Astrocyte (in vitro differentiated cells and primary cell): ENCODE measurements at regions not wholly inside any gene's neighbourhood (a gene's known extent, or its start where the extent isn't known, plus 50 kb on each side); places are given as distances from the start of the nearest gene placed in this dataset.

Experiments
- DNase-seq: peaks from one replicate; pipeline ENCODE4 v3.0.0-alpha.2; 2010; ENCODE audit warnings: low read depth
- FAIRE-seq: peaks from 2 replicates; lab custom pipeline; 2011; peaks lifted over from hg19 to GRCh38; lab: Jason Lieb, UNC
- H2AFZ ChIP-seq: 2 replicates; pipeline ENCODE4 v1.6.0; 2012; ENCODE audit warnings: low read depth, low read length, inconsistent platforms
- H3K27ac ChIP-seq: 2 replicates; pipeline ENCODE4 v1.5.1; 2011; ENCODE audit warnings: low read depth, low read length, inconsistent platforms
- H3K27me3 ChIP-seq: 2 replicates; pipeline ENCODE4 v1.6.0; 2011; ENCODE audit warnings: low read length, inconsistent platforms; ENCODE audit not compliant: insufficient read depth
- H3K36me3 ChIP-seq: 2 replicates; pipeline ENCODE4 v1.5.1; 2011; ENCODE audit warnings: low read length, inconsistent platforms; ENCODE audit not compliant: insufficient read depth
- H3K4me1 ChIP-seq: 2 replicates; pipeline ENCODE4 v1.5.1; 2011; ENCODE audit warnings: low read length, inconsistent platforms; ENCODE audit not compliant: insufficient read depth
- H3K4me2 ChIP-seq: 2 replicates; pipeline ENCODE4 v1.6.0; 2012; ENCODE audit warnings: low read length, inconsistent platforms
- H3K4me3 ChIP-seq: 2 replicates; pipeline ENCODE4 v1.5.1; 2011; ENCODE audit warnings: low read depth, mild to moderate bottlenecking, low read length, inconsistent platforms; ENCODE audit not compliant: insufficient read depth
- H3K79me2 ChIP-seq: 2 replicates; pipeline ENCODE4 v1.6.0; 2012; ENCODE audit warnings: mild to moderate bottlenecking, low read length, inconsistent platforms; ENCODE audit not compliant: insufficient read depth
- H3K9ac ChIP-seq: 2 replicates; pipeline ENCODE4 v1.6.0; 2012; ENCODE audit warnings: mild to moderate bottlenecking, low read length, inconsistent platforms
- H3K9me3 ChIP-seq: 2 replicates; pipeline ENCODE4 v1.5.1; 2012; ENCODE audit warnings: low read depth, mild to moderate bottlenecking, low read length, inconsistent platforms; ENCODE audit not compliant: insufficient read depth
- H4K20me1 ChIP-seq: 2 replicates; pipeline ENCODE4 v1.6.0; 2012; ENCODE audit warnings: low read length, inconsistent platforms; ENCODE audit not compliant: insufficient read depth
- H3K27ac Mint-ChIP-seq: one replicate; pipeline ENCODE4 v1.8.0; 2021; ENCODE audit warnings: mild to moderate bottlenecking, mixed read lengths; ENCODE audit not compliant: unreplicated experiment
- H3K27me3 Mint-ChIP-seq: one replicate; pipeline ENCODE4 v1.8.0; 2021; ENCODE audit warnings: low read depth, mixed read lengths; ENCODE audit not compliant: unreplicated experiment
- H3K36me3 Mint-ChIP-seq: one replicate; pipeline ENCODE4 v1.8.0; 2021; ENCODE audit warnings: low read depth, mixed read lengths; ENCODE audit not compliant: unreplicated experiment
- H3K4me1 Mint-ChIP-seq: one replicate; pipeline ENCODE4 v1.8.0; 2021; ENCODE audit warnings: low read depth, mixed read lengths; ENCODE audit not compliant: unreplicated experiment
- H3K4me3 Mint-ChIP-seq: one replicate; pipeline ENCODE4 v1.8.0; 2021; ENCODE audit warnings: mild to moderate bottlenecking, moderate library complexity, mixed read lengths; ENCODE audit not compliant: unreplicated experiment
- H3K9me3 Mint-ChIP-seq: one replicate; pipeline ENCODE4 v1.8.0; 2021; ENCODE audit warnings: mild to moderate bottlenecking, mixed read lengths; ENCODE audit not compliant: unreplicated experiment
- EZH2 ChIP-seq: IDR thresholded peaks from 2 replicates; pipeline ENCODE4 v1.6.1; 2012; ENCODE audit warnings: mild to moderate bottlenecking, low read length, inconsistent platforms; ENCODE audit not compliant: insufficient read depth
- TF ChIP-seq, protein P1 (sequence below): IDR thresholded peaks from 2 replicates; pipeline ENCODE4 v1.5.1; 2011; ENCODE audit warnings: low read depth, mild to moderate bottlenecking, inconsistent platforms, low read length, moderate library complexity; ENCODE audit not compliant: insufficient read depth

DNA sequence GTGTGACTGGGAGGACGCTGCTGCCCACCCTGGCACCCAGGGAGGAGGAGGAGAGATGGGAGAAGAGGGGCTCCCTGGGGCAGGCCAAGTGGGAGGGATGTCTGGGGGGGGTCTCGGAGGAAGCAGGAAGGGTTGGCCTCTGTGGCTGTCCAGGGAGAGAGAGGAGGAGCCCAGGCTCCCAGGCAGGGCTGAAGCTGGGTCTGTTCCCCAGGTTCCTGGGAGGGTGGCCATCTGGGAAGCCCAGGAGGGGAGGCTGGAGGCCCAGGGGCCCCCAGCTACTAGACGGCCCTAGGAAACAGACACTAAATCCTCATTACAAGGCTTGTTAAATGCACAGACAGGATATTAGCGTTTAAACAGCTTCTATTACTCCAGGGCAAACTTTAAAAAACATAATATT, 139.8 kb downstream of the ENGASE start:
- H2AFZ ChIP-seq: no peak overlapping the region
- H3K27ac Mint-ChIP-seq: no peak overlapping the region
- no peak overlapping the region for H3K27ac ChIP-seq
- H3K9me3 Mint-ChIP-seq: no peaks in the 10 kb centered on the region
- no peak overlapping the region for H3K4me2 ChIP-seq
- peaks cover 6% of the 10 kb centered on the region for H3K27me3 ChIP-seq
- H3K4me3 ChIP-seq: no peak overlapping the region
- no peaks in the 10 kb centered on the region for H3K79me2 ChIP-seq
- H3K4me3 Mint-ChIP-seq: no peak overlapping the region
- no peaks in the 10 kb centered on the region for H3K9me3 ChIP-seq
- TF ChIP-seq EZH2: no peak
- TF ChIP-seq, protein P1, sequence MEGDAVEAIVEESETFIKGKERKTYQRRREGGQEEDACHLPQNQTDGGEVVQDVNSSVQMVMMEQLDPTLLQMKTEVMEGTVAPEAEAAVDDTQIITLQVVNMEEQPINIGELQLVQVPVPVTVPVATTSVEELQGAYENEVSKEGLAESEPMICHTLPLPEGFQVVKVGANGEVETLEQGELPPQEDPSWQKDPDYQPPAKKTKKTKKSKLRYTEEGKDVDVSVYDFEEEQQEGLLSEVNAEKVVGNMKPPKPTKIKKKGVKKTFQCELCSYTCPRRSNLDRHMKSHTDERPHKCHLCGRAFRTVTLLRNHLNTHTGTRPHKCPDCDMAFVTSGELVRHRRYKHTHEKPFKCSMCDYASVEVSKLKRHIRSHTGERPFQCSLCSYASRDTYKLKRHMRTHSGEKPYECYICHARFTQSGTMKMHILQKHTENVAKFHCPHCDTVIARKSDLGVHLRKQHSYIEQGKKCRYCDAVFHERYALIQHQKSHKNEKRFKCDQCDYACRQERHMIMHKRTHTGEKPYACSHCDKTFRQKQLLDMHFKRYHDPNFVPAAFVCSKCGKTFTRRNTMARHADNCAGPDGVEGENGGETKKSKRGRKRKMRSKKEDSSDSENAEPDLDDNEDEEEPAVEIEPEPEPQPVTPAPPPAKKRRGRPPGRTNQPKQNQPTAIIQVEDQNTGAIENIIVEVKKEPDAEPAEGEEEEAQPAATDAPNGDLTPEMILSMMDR: no peak
- FAIRE-seq: no peak
- no peak overlapping the region for H3K9ac ChIP-seq
- no peaks in the 10 kb centered on the region for H3K4me1 ChIP-seq
- H3K36me3 Mint-ChIP-seq: no peaks in the 10 kb centered on the region
- DNase-seq: no peak
- no peaks in the 10 kb centered on the region for H4K20me1 ChIP-seq
- H3K36me3 ChIP-seq: no peaks in the 10 kb centered on the region
- peaks cover 2% of the 10 kb centered on the region for H3K4me1 Mint-ChIP-seq
- peaks cover 60% of the 10 kb centered on the region for H3K27me3 Mint-ChIP-seq

DNA sequence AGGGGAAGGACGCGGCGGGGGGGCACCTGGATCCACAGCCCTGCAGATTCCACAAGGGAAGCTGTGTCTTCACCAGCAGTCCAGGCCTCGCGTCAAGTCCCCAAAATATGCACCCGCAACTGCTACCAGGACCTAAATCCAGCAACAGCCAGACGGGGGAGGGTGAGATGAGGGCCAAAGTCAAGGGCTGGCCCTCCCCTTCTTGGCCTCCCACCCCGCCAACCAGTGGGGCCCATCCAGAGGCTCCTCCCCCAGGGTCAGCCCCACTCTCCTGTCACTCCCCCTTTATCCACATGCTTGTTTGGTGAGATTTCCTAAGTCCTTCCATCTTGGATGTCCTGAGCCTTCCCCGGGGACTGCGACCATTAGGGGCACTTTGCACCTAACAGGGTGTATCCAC, 138.7 kb downstream of the ENGASE start:
- H4K20me1 ChIP-seq: no peaks in the 10 kb centered on the region
- no peaks in the 10 kb centered on the region for H3K79me2 ChIP-seq
- no peaks in the 10 kb centered on the region for H3K36me3 ChIP-seq
- H2AFZ ChIP-seq: no peak overlapping the region
- Mint-ChIP-seq H3K36me3 (no peaks in the 10 kb centered on the region), H3K4me3 (no peak overlapping the region), H3K27me3 (peaks cover 54% of the 10 kb centered on the region), H3K9me3 (no peaks in the 10 kb centered on the region), H3K27ac (no peak overlapping the region), H3K4me1 (peaks cover 2% of the 10 kb centered on the region)
- H3K9ac ChIP-seq: no peak overlapping the region
- no peak overlapping the region for H3K4me2 ChIP-seq
- TF ChIP-seq EZH2: no peak
- TF ChIP-seq, protein P1: no peak
- H3K4me3 ChIP-seq: no peak overlapping the region
- DNase-seq (no peak), FAIRE-seq (no peak)
- no peaks in the 10 kb centered on the region for H3K4me1 ChIP-seq
- no peaks in the 10 kb centered on the region for H3K27me3 ChIP-seq
- no peak overlapping the region for H3K27ac ChIP-seq
- H3K9me3 ChIP-seq: no peaks in the 10 kb centered on the region

DNA sequence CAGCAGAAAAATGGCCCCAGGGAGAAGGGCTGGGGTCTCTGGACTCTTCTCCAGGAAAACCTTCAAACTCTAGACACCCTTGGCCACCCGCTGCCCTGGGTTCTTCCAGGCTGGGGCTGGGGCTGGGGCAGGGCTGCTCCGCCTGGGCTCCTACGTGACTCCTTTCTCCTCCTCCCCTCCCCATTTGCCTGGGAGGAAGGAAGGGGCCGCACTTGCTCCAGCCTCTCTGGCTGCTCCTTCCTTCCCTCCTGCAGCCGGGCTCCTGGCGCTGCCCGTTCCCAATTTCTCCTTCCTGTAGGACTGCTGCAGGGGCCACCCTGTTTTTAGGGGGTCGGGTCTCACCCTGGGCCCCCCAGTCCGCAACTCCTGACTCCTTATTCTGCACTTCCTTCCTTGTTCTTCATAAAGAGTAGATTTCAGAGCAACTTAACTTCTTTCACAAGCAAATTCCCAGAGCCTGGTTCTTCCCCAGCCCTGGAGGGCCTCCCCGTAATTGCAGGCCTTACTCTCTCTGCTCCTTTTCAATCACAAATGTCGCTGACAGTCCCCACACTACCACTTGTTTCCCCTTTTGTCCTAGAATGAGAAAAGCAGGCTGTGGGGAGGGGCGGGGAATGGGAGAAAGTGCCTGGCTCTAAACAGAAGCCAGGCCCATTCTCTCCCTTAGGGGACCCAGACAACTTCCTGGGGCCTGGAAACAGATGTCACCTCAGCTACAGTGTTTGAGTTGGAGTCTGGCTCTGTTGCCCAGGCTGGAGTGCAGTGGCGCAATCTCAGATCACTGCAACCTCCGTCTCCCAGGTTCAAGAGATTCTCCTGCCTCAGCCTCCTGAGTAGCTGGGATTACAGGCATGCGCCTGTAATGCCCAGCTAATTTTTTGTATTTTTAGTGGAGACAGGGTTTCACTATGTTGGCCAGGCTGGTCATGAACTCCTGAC, 137.8 kb downstream of the ENGASE start:
- H3K4me3 Mint-ChIP-seq: no peak overlapping the region
- Histone ChIP-seq H3K4me1 (no peaks in the 10 kb centered on the region), H3K79me2 (no peaks in the 10 kb centered on the region), H4K20me1 (no peaks in the 10 kb centered on the region), H3K27ac (no peak overlapping the region), H2AFZ (no peak overlapping the region), H3K4me3 (no peak overlapping the region), H3K27me3 (no peaks in the 10 kb centered on the region), H3K9ac (no peak overlapping the region), H3K4me2 (no peak overlapping the region), H3K9me3 (no peaks in the 10 kb centered on the region), H3K36me3 (no peaks in the 10 kb centered on the region)
- peaks cover 52% of the 10 kb centered on the region for H3K27me3 Mint-ChIP-seq
- DNase-seq (no peak), FAIRE-seq (no peak)
- no peaks in the 10 kb centered on the region for H3K36me3 Mint-ChIP-seq
- H3K27ac Mint-ChIP-seq: no peak overlapping the region
- H3K4me1 Mint-ChIP-seq: peaks cover 2% of the 10 kb centered on the region
- TF ChIP-seq EZH2: no peak
- TF ChIP-seq, protein P1: no peak
- no peaks in the 10 kb centered on the region for H3K9me3 Mint-ChIP-seq
